Ishikawa (cell line): ENCODE measurements at regions not wholly inside any gene's neighbourhood (a gene's known extent, or its start where the extent isn't known, plus 50 kb on each side); places are given as distances from the start of the nearest gene placed in this dataset.

Experiments
- CEBPB ChIP-seq: IDR thresholded peaks from 2 replicates; pipeline ENCODE4 v1.6.1; 2012
- CREB1 ChIP-seq: IDR thresholded peaks from 2 replicates; pipeline ENCODE4 v1.6.1; 2012; ENCODE audit warnings: low read depth
- EGR1 ChIP-seq: IDR thresholded peaks from 2 replicates; pipeline ENCODE4 v1.6.1; 2012
- EP300 ChIP-seq: IDR thresholded peaks from 2 replicates; pipeline ENCODE4 v1.6.1; 2012; ENCODE audit warnings: borderline replicate concordance
- FOXM1 ChIP-seq: IDR thresholded peaks from 2 replicates; pipeline ENCODE4 v1.6.1; 2012; ENCODE audit warnings: low read depth, borderline replicate concordance
- MAX ChIP-seq: IDR thresholded peaks from 2 replicates; pipeline ENCODE4 v1.6.1; 2012
- NFIC ChIP-seq: IDR thresholded peaks from 2 replicates; pipeline ENCODE4 v1.6.1; 2012
- RAD21 ChIP-seq: IDR thresholded peaks from 2 replicates; pipeline ENCODE4 v1.6.1; 2012; ENCODE audit warnings: low read depth
- REST ChIP-seq: IDR thresholded peaks from 2 replicates; pipeline ENCODE4 v1.6.1; 2012; ENCODE audit warnings: low read depth, mild to moderate bottlenecking
- TAF1 ChIP-seq: IDR thresholded peaks from 2 replicates; pipeline ENCODE4 v1.6.1; 2012; ENCODE audit warnings: low read depth, mild to moderate bottlenecking
- TCF12 ChIP-seq: IDR thresholded peaks from 2 replicates; pipeline ENCODE4 v1.6.1; 2012; ENCODE audit warnings: low read depth
- TEAD4 ChIP-seq: IDR thresholded peaks from 2 replicates; pipeline ENCODE4 v1.6.1; 2012
- USF1 ChIP-seq: IDR thresholded peaks from 2 replicates; pipeline ENCODE4 v1.6.1; 2012
- YY1 ChIP-seq: IDR thresholded peaks from 2 replicates; pipeline ENCODE4 v1.6.1; 2012; ENCODE audit warnings: low read depth
- ZBTB7A ChIP-seq: IDR thresholded peaks from 2 replicates; pipeline ENCODE4 v1.6.1; 2012; ENCODE audit warnings: low read depth

GRCh38 chr21:16213518-16213917 is 483.7 kb downstream of the USP25 start:
- TF ChIP-seq REST: no peak
- no peak for TF ChIP-seq YY1
- no peak for TF ChIP-seq ZBTB7A
- TF ChIP-seq FOXM1: no peak
- no peak for TF ChIP-seq NFIC
- TF ChIP-seq MAX: no peak
- TF ChIP-seq CEBPB: no peak
- TF ChIP-seq EGR1: no peak
- no peak for TF ChIP-seq TAF1
- no peak for TF ChIP-seq CREB1
- no peak for TF ChIP-seq TEAD4

GRCh38 chr21:16215193-16215592 is 485.4 kb downstream of the USP25 start:
- TF ChIP-seq RAD21 (no peak), TCF12 (no peak), EGR1 (no peak)

- no peak for TF ChIP-seq RAD21
- TF ChIP-seq MAX: no peak
- TF ChIP-seq FOXM1: no peak
- no peak for TF ChIP-seq CREB1
- no peak for TF ChIP-seq TAF1
- TF ChIP-seq EP300: no peak
- TF ChIP-seq NFIC: no peak
- no peak for TF ChIP-seq YY1
- no peak for TF ChIP-seq REST
- no peak for TF ChIP-seq TEAD4
Measured at GRCh38 chr21:16215663-16216183, 485.9 kb downstream of the USP25 start.

- TF ChIP-seq TAF1 (no peak), TCF12 (no peak), CEBPB (no peak), MAX (no peak), EGR1 (no peak), YY1 (no peak), ZBTB7A (no peak), REST (no peak), EP300 (no peak), USF1 (no peak), TEAD4 (no peak), RAD21 (no peak)
Measured at GRCh38 chr21:16216288-16216962, 486.6 kb downstream of the USP25 start.
